ENCODE measurements at regions not wholly inside any gene's neighbourhood (a gene's known extent, or its start where the extent isn't known, plus 50 kb on each side); places are given as distances from the start of the nearest gene placed in this dataset.

DNA sequence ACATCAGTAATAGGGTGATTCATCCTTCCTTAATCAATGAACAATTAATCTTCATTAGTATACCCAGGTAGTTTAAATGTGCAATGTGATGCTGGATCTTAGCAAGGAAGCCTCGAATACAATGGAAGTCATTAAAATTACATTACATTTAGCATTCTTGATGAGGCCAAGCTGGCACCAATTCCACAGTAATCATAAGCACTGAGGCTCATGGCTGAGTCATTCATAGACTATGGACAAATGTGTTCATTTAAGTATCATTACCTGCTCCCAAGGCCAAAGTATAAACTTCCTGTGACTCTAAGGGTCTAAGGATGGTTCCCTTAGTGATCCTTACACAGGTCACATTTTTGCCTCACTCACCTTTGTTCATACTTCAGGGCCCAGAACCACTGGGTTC is 266.4 kb upstream of the CDIN1 start:
- no peaks in the 10 kb centered on the region for H4K20me1 ChIP-seq (ENCODE audit: insufficient read depth)
- peaks cover 0 to 4% of the 10 kb centered on the region in 2 experiments; a peak in 1 of 4 replicates for H3K4me1 ChIP-seq (ENCODE audit: control insufficient read depth in 1 of 2, insufficient read depth in 2 of 2, low read length in 2 of 2)
- ChIA-PET RAD21 (ENCODE audit: low non-redundant PET in 1 of 2, low total read pairs in 2 of 2, uncharacterized antibody in 2 of 2, unreplicated experiment in 2 of 2) (no interaction called here), POLR2A (no interaction called here), CTCF (no interaction called here)
- intact Hi-C loops (cut with micrococcal nuclease) = no loop called here
- no peaks in the 10 kb centered on the region for H3K79me2 ChIP-seq (ENCODE audit: insufficient read depth, low read length)
- peaks cover 0 to 5% of the 10 kb centered on the region in 2 experiments; a peak in 1 of 4 replicates for H3K9me3 ChIP-seq (ENCODE audit: control insufficient read depth in 1 of 2, insufficient read depth in 1 of 2, low read depth in 1 of 2, low read length in 2 of 2)
- H3K27me3 ChIP-seq (ENCODE audit: insufficient read depth, low read length) = no peaks in the 10 kb centered on the region
- H3K27ac ChIP-seq (ENCODE audit: low read depth, low read length) = no peak overlapping the region
- no peak overlapping the region for H3K4me2 ChIP-seq (ENCODE audit: low read length)
- no peaks in the 10 kb centered on the region for H3K9me2 ChIP-seq (ENCODE audit: insufficient read depth)
- no peak overlapping the region for H2AFZ ChIP-seq (ENCODE audit: low read depth, low read length, poor library complexity, severe bottlenecking)
- DNase-seq (ENCODE audit: low read depth, low spot score) (no peak), ATAC-seq (no peak)
- TF ChIP-seq, protein P1, sequence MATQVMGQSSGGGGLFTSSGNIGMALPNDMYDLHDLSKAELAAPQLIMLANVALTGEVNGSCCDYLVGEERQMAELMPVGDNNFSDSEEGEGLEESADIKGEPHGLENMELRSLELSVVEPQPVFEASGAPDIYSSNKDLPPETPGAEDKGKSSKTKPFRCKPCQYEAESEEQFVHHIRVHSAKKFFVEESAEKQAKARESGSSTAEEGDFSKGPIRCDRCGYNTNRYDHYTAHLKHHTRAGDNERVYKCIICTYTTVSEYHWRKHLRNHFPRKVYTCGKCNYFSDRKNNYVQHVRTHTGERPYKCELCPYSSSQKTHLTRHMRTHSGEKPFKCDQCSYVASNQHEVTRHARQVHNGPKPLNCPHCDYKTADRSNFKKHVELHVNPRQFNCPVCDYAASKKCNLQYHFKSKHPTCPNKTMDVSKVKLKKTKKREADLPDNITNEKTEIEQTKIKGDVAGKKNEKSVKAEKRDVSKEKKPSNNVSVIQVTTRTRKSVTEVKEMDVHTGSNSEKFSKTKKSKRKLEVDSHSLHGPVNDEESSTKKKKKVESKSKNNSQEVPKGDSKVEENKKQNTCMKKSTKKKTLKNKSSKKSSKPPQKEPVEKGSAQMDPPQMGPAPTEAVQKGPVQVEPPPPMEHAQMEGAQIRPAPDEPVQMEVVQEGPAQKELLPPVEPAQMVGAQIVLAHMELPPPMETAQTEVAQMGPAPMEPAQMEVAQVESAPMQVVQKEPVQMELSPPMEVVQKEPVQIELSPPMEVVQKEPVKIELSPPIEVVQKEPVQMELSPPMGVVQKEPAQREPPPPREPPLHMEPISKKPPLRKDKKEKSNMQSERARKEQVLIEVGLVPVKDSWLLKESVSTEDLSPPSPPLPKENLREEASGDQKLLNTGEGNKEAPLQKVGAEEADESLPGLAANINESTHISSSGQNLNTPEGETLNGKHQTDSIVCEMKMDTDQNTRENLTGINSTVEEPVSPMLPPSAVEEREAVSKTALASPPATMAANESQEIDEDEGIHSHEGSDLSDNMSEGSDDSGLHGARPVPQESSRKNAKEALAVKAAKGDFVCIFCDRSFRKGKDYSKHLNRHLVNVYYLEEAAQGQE (IDR thresholded peaks at IDR 0.05; ENCODE audit: low read depth) = no peak
- TF ChIP-seq EGR1 (IDR thresholded peaks at IDR 0.05; ENCODE audit: low read depth) = no peak
- no peak for TF ChIP-seq ZNF274 (IDR thresholded peaks at IDR 0.05; ENCODE audit: low read depth, low read length)
- TF ChIP-seq FOSL1 (IDR thresholded peaks at IDR 0.05; ENCODE audit: low read depth) = no peak
- no peak for TF ChIP-seq ZFX (IDR thresholded peaks at IDR 0.05)
- no peak for TF ChIP-seq EZH2phosphoT487 (IDR thresholded peaks at IDR 0.05; ENCODE audit: borderline replicate concordance)
- no peak for TF ChIP-seq SRF (IDR thresholded peaks at IDR 0.05; ENCODE audit: low read depth)
- TF ChIP-seq TCF7L2 (IDR thresholded peaks at IDR 0.05; ENCODE audit: borderline replicate concordance, extremely low read depth, insufficient read depth, insufficient read length) = no peak
- TF ChIP-seq CBX3 (IDR thresholded peaks at IDR 0.05; ENCODE audit: low read depth) = no peak
- BruUV-seq (replicated peaks) = no TSS peak
- no peak overlapping the region for H3K9ac ChIP-seq (ENCODE audit: low read length)
- H3K4me3 ChIP-seq (replicated peaks in 1 of 2; ENCODE audit: low read depth in 1 of 2, low read length in 2 of 2) = no peak overlapping the region
- H3K36me3 ChIP-seq (ENCODE audit: control insufficient read depth in 1 of 2, insufficient read depth in 2 of 2, low read length in 2 of 2) = no peaks in the 10 kb centered on the region

Measured in HCT116 (cell line).